HepG2 (cell line): ENCODE measurements at regions not wholly inside any gene's neighbourhood (a gene's known extent, or its start where the extent isn't known, plus 50 kb on each side); places are given as distances from the start of the nearest gene placed in this dataset.
A peak's percentile ranks its signal among the peaks of the same experiment; 100 is the strongest.

Experiments
- BRD4 ChIP-seq: sonication (generic); formaldehyde crosslinking; IDR thresholded peaks from 2 replicates; pipeline ENCODE4 v1.4.0; 2020; ENCODE audit warnings: missing genetic modification reagents
- IKZF4 ChIP-seq: sonication (generic); formaldehyde crosslinking; IDR thresholded peaks from 2 replicates; pipeline ENCODE4 v1.5.1; 2020; ENCODE audit warnings: borderline replicate concordance, mild to moderate bottlenecking, low read depth, missing genetic modification reagents; ENCODE audit errors: not compliant biosample characterization
- KDM5B ChIP-seq: sonication (generic); formaldehyde crosslinking; IDR thresholded peaks from 2 replicates; pipeline ENCODE4 v1.4.0; 2020; ENCODE audit warnings: missing genetic modification reagents, mild to moderate bottlenecking, borderline replicate concordance
- MEIS2 ChIP-seq: sonication (generic); formaldehyde crosslinking; IDR thresholded peaks from 2 replicates; pipeline ENCODE4 v1.9.0; 2021; ENCODE audit warnings: mild to moderate bottlenecking, missing genetic modification reagents
- POGK ChIP-seq: sonication (generic); formaldehyde crosslinking; conservative IDR thresholded peaks from 2 replicates; pipeline ENCODE4 v1.8.0; 2022; ENCODE audit warnings: mild to moderate bottlenecking, moderate library complexity, missing genetic modification reagents
- POLR2A ChIP-seq, 2 experiments: IDR thresholded peaks; 2 replicates each; pipeline ENCODE4 v1.6.1; 2011; ENCODE audit warnings: low read depth in 2 of 2, low read length in 2 of 2, mild to moderate bottlenecking in 1 of 2, moderate library complexity in 1 of 2; ENCODE audit not compliant: insufficient read depth in 1 of 2
- POLR2G ChIP-seq: fragments of 200-400 bp; formaldehyde crosslinking; IDR thresholded peaks from 2 replicates; pipeline ENCODE4 v1.6.1; 2018; ENCODE audit warnings: mild to moderate bottlenecking, low read depth, low read length, moderate library complexity
- SALL1 ChIP-seq: sonication (generic); formaldehyde crosslinking; IDR thresholded peaks from 2 replicates; pipeline ENCODE4 v1.8.0; 2022; ENCODE audit warnings: mild to moderate bottlenecking, missing genetic modification reagents
- SAP130 ChIP-seq: IDR thresholded peaks from 2 replicates; pipeline ENCODE4 v1.6.1; 2016; ENCODE audit warnings: low read depth
- THAP11 ChIP-seq: IDR thresholded peaks from 2 replicates; pipeline ENCODE4 v1.6.1; 2016; ENCODE audit warnings: missing biosample characterization, missing genetic modification reagents
- YEATS4 ChIP-seq: sonication (generic); formaldehyde crosslinking; IDR thresholded peaks from 2 replicates; pipeline ENCODE4 v1.4.0; 2020; ENCODE audit warnings: missing genetic modification reagents, borderline replicate concordance
- ZFX ChIP-seq: sonication (generic); formaldehyde crosslinking; IDR thresholded peaks from 2 replicates; pipeline ENCODE4 v1.4.0; 2020; ENCODE audit warnings: mild to moderate bottlenecking, low read depth, missing genetic modification reagents, moderate library complexity
- ZNF766 ChIP-seq: sonication (generic); formaldehyde crosslinking; IDR thresholded peaks from 2 replicates; pipeline ENCODE4 v1.5.0; 2020; ENCODE audit warnings: missing genetic modification reagents, borderline replicate concordance
- TF ChIP-seq, protein P1 (sequence below): sonication (generic); formaldehyde crosslinking; IDR thresholded peaks from 2 replicates; pipeline ENCODE4 v1.4.0; 2020; ENCODE audit warnings: mild to moderate bottlenecking, missing genetic modification reagents
- TF ChIP-seq, protein P2 (sequence below): sonication (generic); formaldehyde crosslinking; IDR thresholded peaks from 2 replicates; pipeline ENCODE4 v1.8.0; 2022; ENCODE audit warnings: low read depth, missing genetic modification reagents
- TF ChIP-seq, protein P3 (sequence below): sonication (generic); formaldehyde crosslinking; IDR thresholded peaks from 2 replicates; pipeline ENCODE4 v1.4.0; 2020; ENCODE audit warnings: missing genetic modification reagents
- TF ChIP-seq, protein P4 (sequence below): IDR thresholded peaks from 2 replicates; pipeline ENCODE4 v1.6.1; 2018; ENCODE audit warnings: missing genetic modification reagents

DNA sequence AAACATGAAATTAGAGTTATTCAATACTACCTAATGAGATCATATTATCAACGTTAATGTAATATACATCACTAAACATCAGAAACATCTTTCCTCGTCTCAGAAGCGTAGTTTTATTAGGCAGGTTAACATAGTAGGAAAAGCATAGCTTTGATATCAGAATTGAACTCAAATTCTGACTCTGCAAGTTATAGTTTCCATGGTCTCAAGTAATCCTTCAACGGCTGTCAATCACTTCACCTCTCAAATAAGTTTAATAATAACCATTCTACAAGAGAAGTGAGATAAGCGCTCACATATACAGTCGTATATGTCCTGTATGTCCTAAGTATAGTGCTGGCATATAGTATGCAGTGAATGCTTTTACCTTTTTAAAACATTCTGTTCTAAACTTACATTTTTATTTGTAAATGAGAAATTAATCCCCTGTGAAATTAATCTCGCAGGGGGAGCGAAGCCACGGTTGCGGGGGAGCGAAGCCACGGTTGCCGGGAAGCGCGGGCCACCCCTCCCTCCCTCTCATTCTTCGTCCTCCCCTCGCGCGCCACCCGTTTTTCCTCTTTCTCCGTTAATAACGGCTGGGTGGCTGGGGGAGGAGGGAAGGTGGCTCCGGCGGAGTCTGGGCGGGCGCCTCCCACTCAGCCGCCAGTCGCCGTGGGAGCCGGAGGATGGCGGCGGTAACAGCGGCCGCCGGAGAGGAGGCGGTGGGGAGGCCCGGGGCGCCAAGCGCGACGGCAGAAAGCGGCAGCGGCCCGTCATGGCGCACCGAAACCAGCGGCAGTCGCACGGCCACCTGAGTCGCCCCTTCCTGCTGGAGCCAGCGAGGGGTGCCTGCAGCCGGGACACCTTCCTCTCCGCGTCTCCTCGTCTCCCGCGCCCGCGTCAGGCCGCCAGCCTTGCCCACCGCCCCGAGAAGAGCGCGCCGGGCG is 163.8 kb downstream of the KBTBD2 start (continued):
- TF ChIP-seq POGK (CRISPR knock-in tag) (peak; percentile 54; the same call in 1 of the 2 replicates), BRD4 (CRISPR knock-in tag) (peak; percentile 60; the same call in 1 of the 2 replicates), POLR2A (IDR thresholded peaks at IDR 0.05; ENCODE audit: insufficient read depth in 1 of 2, low read depth in 2 of 2, low read length in 2 of 2) (peak; percentile 36 to 39; a peak in 2 of 4 replicates), KDM5B (CRISPR knock-in tag) (0 out of 2 replicates have a peak, but pooled peaks have one; percentile 20), SALL1 (CRISPR knock-in tag) (peak; percentile 35; the same call in 1 of the 2 replicates), YEATS4 (CRISPR knock-in tag) (peak; percentile 21; the same call in 1 of the 2 replicates), MEIS2 (CRISPR knock-in tag) (0 out of 2 replicates have a peak, but pooled peaks have one; percentile 29), POLR2G (peak; percentile 37; the same call in 1 of the 2 replicates), THAP11 (CRISPR knock-in tag) (peak; percentile 55; the same call in 1 of the 2 replicates), ZNF766 (CRISPR knock-in tag) (peak; percentile 31; the same call in 1 of the 2 replicates), IKZF4 (CRISPR knock-in tag) (peak; percentile 50), SAP130 (CRISPR knock-in tag) (peak; percentile 56; the same call in 1 of the 2 replicates), ZFX (CRISPR knock-in tag) (0 out of 2 replicates have a peak, but pooled peaks have one; percentile 63)
- TF ChIP-seq, protein P1, sequence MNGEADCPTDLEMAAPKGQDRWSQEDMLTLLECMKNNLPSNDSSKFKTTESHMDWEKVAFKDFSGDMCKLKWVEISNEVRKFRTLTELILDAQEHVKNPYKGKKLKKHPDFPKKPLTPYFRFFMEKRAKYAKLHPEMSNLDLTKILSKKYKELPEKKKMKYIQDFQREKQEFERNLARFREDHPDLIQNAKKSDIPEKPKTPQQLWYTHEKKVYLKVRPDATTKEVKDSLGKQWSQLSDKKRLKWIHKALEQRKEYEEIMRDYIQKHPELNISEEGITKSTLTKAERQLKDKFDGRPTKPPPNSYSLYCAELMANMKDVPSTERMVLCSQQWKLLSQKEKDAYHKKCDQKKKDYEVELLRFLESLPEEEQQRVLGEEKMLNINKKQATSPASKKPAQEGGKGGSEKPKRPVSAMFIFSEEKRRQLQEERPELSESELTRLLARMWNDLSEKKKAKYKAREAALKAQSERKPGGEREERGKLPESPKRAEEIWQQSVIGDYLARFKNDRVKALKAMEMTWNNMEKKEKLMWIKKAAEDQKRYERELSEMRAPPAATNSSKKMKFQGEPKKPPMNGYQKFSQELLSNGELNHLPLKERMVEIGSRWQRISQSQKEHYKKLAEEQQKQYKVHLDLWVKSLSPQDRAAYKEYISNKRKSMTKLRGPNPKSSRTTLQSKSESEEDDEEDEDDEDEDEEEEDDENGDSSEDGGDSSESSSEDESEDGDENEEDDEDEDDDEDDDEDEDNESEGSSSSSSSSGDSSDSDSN (CRISPR knock-in tag): peak; percentile 85; the same call in 1 of the 2 replicates
- TF ChIP-seq, protein P2, sequence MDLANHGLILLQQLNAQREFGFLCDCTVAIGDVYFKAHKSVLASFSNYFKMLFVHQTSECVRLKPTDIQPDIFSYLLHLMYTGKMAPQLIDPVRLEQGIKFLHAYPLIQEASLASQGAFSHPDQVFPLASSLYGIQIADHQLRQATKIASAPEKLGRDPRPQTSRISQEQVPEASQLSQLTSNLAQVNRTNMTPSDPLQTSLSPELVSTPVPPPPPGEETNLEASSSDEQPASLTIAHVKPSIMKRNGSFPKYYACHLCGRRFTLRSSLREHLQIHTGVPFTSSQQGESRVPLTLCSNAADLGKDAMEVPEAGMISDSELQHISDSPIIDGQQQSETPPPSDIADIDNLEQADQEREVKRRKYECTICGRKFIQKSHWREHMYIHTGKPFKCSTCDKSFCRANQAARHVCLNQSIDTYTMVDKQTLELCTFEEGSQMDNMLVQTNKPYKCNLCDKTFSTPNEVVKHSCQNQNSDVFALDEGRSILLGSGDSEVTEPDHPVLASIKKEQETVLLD (CRISPR knock-in tag): 0 out of 2 replicates have a peak, but pooled peaks have one; percentile 25
- TF ChIP-seq, protein P3, sequence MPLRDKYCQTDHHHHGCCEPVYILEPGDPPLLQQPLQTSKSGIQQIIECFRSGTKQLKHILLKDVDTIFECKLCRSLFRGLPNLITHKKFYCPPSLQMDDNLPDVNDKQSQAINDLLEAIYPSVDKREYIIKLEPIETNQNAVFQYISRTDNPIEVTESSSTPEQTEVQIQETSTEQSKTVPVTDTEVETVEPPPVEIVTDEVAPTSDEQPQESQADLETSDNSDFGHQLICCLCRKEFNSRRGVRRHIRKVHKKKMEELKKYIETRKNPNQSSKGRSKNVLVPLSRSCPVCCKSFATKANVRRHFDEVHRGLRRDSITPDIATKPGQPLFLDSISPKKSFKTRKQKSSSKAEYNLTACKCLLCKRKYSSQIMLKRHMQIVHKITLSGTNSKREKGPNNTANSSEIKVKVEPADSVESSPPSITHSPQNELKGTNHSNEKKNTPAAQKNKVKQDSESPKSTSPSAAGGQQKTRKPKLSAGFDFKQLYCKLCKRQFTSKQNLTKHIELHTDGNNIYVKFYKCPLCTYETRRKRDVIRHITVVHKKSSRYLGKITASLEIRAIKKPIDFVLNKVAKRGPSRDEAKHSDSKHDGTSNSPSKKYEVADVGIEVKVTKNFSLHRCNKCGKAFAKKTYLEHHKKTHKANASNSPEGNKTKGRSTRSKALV (CRISPR knock-in tag): 0 out of 2 replicates have a peak, but pooled peaks have one; percentile 37
- TF ChIP-seq, protein P4, sequence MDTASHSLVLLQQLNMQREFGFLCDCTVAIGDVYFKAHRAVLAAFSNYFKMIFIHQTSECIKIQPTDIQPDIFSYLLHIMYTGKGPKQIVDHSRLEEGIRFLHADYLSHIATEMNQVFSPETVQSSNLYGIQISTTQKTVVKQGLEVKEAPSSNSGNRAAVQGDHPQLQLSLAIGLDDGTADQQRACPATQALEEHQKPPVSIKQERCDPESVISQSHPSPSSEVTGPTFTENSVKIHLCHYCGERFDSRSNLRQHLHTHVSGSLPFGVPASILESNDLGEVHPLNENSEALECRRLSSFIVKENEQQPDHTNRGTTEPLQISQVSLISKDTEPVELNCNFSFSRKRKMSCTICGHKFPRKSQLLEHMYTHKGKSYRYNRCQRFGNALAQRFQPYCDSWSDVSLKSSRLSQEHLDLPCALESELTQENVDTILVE (CRISPR knock-in tag): peak; percentile 76
